Heart right ventricle (tissue), 16 donors: ENCODE measurements at regions not wholly inside any gene's neighbourhood (a gene's known extent, or its start where the extent isn't known, plus 50 kb on each side); places are given as distances from the start of the nearest gene placed in this dataset.

ENCODE experiments used
- ATAC-seq, 8 donors: fragments of 200-7000 bp; cut with Tn5 transposase; one replicate each; pipeline ENCODE4 v1.9.1; 2020; ENCODE audit warnings: mild to moderate bottlenecking in 8 of 8, moderate library complexity in 8 of 8, moderate number of reproducible peaks in 1 of 8
- DNase-seq, 2 donors: peaks; one replicate each; pipeline ENCODE4 v3.0.0-alpha.2; 2020
- H3K27ac ChIP-seq, 10 donors: fragments of 200-600 bp; sonication (generic) in 2 of 10; one replicate each; pipeline versions ENCODE4 v1.5.0 to v1.8.0; 2020 to 2022; ENCODE audit warnings: mild to moderate bottlenecking in 3 of 10
- H3K27me3 ChIP-seq, 7 donors: fragments of 200-600 bp; one replicate each; pipeline ENCODE4 v1.8.0; 2021 to 2022; ENCODE audit warnings: mild to moderate bottlenecking in 2 of 7
- H3K36me3 ChIP-seq, 9 donors: fragments of 200-600 bp; sonication (generic) in 1 of 9; one replicate each; pipeline versions ENCODE4 v1.5.0 to v1.8.0; 2020 to 2022; ENCODE audit warnings: mild to moderate bottlenecking in 2 of 9
- H3K4me1 ChIP-seq, 9 donors: fragments of 200-600 bp; sonication (generic) in 1 of 9; one replicate each; pipeline versions ENCODE4 v1.5.0 to v1.8.0; 2020 to 2022; ENCODE audit warnings: mild to moderate bottlenecking in 4 of 9
- H3K4me3 ChIP-seq, 10 donors: fragments of 200-600 bp; sonication (generic) in 2 of 10; one replicate each; pipeline versions ENCODE4 v1.5.0 to v1.8.0; 2020 to 2022; ENCODE audit warnings: mild to moderate bottlenecking in 7 of 10, moderate library complexity in 2 of 10
- H3K9me3 ChIP-seq, 11 donors: fragments of 200-600 bp in 10 of 11; sonication (generic) in 2 of 11; one replicate each; pipeline versions ENCODE4 v1.5.0 to v1.8.0; 2013 to 2022; ENCODE audit warnings: mild to moderate bottlenecking in 2 of 11, control low read depth in 1 of 11, moderate library complexity in 1 of 11
- CTCF ChIP-seq, 9 donors: fragments of 200-600 bp; sonication (generic) in 2 of 9; IDR thresholded peaks; one replicate each; pipeline versions ENCODE4 v1.5.0 to v1.8.0; 2021 to 2022; ENCODE audit warnings: antibody characterized with exemption in 9 of 9, mild to moderate bottlenecking in 5 of 9, moderate library complexity in 1 of 9
- WGBS, 2 donors: extraction: QIAGEN DNeasy Blood & Tissue Kit; methylation state at CpG; one replicate each; pipeline ENCODE4 v1.1.7; 2013; ENCODE audit warnings: inconsistent platforms in 1 of 2; 5-methylcytosine and 5-hydroxymethylcytosine counted together
- intact Hi-C, 10 donors: fragments of 100-400 bp; cut with DNase I; formaldehyde crosslinking; loops; one replicate each; pipeline versions ENCODE4 v1.11.1 to v1.14.2; 2022
- donor health status: Arrhythmogenic right ventricular cardiomyopathy.
- donor health status: ischemic (EF 13 %, LVEDD 7.1; RV severe dilation, severe dysfunction).
- donor health status: healthy with polysubstance abuse.
- donor health status: DM: no; HTN: yes; CAD: no.
- donor health status: DM: no; HTN: no; CAD: no.
- donor health status: ischemic (EF 25% LVEDD 6.9; RV normal size, moderate dysfunction).
- donor health status: ischemic (EF 25% LVEDD 5.7; RV mildly dilated, moderate dysfunction).
- donor health status: healthy.
- donor health status: DM: yes; HTN: yes; CAD: no.
- donor health status: Ischemic cardiomyopathy.
- donor health status: ischemic (EF 35%, LVEDD 5.7; RV mildly dilated, moderate dysfunction).
- donor health status: nonischemic (EF 11% LVEDD 7.7; RV severe dilation, severe dysfunction).
- donor health status: DM: yes; HTN: yes; CAD: no.
- donor health status: PGD.
- donor health status: ischemic (EF 29% LVEDD 5.4; RV normal size, mild dysfunction).
- donor health status: nonischemic (EF 23%, LVEDD 6.1; RV moderate dilation, normal function).

DNA sequence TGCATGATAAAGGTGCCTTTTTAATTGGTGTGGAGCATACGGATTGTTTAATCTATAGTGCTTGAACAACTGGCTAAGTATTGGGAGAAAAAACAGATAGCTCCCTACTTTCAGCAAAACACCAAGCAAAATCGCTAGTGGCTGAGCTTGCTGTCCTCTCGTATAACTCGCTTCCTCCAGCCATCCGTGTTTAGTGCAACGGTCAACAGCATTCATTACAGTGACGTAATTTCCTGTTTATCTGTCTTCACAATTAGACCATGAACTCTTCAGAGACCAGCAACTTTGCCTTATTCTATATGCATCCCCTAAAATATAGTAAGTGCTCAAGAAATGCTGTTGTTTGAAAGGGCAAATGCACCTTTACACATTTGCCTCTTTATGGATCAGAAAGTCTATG is 511.9 kb downstream of the HAPSTR1 start:
- no peak for TF ChIP-seq CTCF (IDR thresholded peaks at IDR 0.05)
- WGBS, 2 donors: 39 to 62% methylated on average over 7 of the region's 7 CpGs
- no peaks in the 10 kb centered on the region for H3K27me3 ChIP-seq
- no peaks in the 10 kb centered on the region for H3K36me3 ChIP-seq
- DNase-seq (no peak), ATAC-seq (no peak)
- no peak overlapping the region for H3K27ac ChIP-seq
- no peak overlapping the region for H3K4me3 ChIP-seq
- intact Hi-C loops: no loop called here
- no peaks in the 10 kb centered on the region for H3K4me1 ChIP-seq
- no peaks in the 10 kb centered on the region for H3K9me3 ChIP-seq

DNA sequence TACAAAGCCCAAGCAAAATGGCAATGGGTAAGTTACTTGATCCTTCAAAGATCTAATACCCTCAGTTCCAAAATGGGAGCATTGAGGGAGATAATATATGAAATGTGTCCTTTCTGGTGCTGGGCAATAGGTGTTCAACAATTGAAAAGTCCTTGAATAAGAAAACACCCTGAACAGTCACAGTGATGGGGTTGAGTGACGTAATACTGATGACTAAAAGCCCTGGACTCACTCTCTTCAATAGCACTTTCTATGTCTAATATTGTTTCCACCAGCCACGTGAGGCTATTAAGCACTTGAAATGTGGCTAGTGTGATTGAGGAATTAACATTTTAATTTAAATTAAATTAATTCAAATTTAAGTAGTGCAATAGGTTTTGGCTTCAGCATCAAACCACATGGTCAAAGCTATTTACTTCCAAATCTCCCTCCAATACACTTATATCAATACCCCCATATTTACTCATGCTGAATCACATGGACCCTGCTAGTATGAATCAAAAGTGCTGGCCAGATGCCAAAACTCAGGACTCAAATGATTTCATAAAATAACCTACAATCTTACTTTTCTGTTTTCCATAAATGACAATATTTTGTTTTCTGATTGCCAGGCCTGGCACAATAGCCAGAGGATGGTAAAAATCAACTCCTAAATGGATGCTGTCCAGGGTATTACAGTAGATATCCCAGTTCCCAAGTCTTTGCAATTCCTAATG is 516.2 kb downstream of the HAPSTR1 start:
- Histone ChIP-seq H3K9me3 (no peaks in the 10 kb centered on the region), H3K27ac (no peak overlapping the region), H3K4me1 (no peaks in the 10 kb centered on the region), H3K4me3 (no peak overlapping the region), H3K36me3 (no peaks in the 10 kb centered on the region), H3K27me3 (no peaks in the 10 kb centered on the region)
- no peak for TF ChIP-seq CTCF (IDR thresholded peaks at IDR 0.05)
- intact Hi-C loops: no loop called here
- ATAC-seq (no peak), DNase-seq (no peak)
- WGBS, 2 donors: 83 to 84% methylated on average over 2 of the region's 2 CpGs

DNA sequence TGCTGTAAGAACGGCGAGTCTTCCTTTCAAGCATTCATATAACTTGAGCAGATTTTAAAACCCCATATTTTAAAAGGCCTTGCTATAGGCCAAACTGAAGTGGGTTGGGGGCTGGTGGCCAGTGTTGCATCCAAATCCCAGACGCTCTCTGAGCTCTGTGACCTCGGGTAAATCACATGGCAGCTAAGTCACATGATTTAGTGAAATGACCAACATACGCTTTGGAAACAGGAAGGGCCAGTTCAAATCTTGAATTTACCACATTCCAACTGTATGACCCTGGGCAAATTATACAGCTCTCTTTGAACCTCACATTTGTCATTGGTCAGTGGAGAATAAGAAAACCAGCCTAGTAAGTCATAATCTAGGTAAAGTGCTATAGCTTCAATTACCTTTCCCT is 519.3 kb downstream of the HAPSTR1 start:
- Histone ChIP-seq H3K36me3 (no peaks in the 10 kb centered on the region), H3K27me3 (no peaks in the 10 kb centered on the region), H3K4me1 (no peaks in the 10 kb centered on the region), H3K9me3 (no peaks in the 10 kb centered on the region), H3K4me3 (no peak overlapping the region), H3K27ac (no peak overlapping the region)
- intact Hi-C loops: loop anchor here in 1 of 10 donors (10.0 kb wide), 1 partner anchor 64 kb away; no protein-coding TSS in a partner anchor
- DNase-seq (no peak), ATAC-seq (no peak)
- TF ChIP-seq CTCF (IDR thresholded peaks at IDR 0.05): no peak
- 81 to 84% methylated on average over 5 of the region's 5 CpGs for WGBS, 2 donors

DNA sequence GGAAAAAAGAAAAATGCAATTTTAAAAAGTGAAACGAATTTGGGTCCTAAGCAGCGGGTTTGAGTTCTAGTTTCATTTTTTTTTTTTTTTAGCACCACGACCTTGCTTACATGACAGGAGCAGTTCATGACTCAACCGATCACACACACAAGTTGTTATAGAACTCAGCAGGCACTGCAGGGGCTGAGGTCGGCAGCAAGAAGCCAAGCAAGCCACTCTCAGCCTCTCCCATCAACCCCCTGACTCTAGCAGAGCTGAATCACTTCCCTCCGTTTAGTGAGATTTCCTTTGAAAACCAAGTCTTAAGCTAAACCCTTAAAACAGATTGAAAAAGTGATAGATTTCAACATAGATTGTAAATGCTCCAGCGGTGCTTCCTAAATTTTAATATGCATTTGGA is 520.8 kb downstream of the HAPSTR1 start:
- WGBS, 2 donors: 44 to 49% methylated on average over 7 of the region's 7 CpGs
- no peak for ATAC-seq
- TF ChIP-seq CTCF (IDR thresholded peaks at IDR 0.05): no peak
- Histone ChIP-seq H3K4me1 (no peaks in the 10 kb centered on the region), H3K4me3 (no peak overlapping the region), H3K27me3 (peaks cover 0 to 3% (median 0%) of the 10 kb centered on the region in 7 donors), H3K27ac (no peak overlapping the region), H3K36me3 (no peaks in the 10 kb centered on the region), H3K9me3 (no peaks in the 10 kb centered on the region)
- intact Hi-C loops: loop anchor here in 1 of 10 donors (10.0 kb wide), 1 partner anchor 63 kb away; no protein-coding TSS in a partner anchor
- no peak for DNase-seq
